SK-N-SH (cell line): ENCODE measurements at regions not wholly inside any gene's neighbourhood (a gene's known extent, or its start where the extent isn't known, plus 50 kb on each side); places are given as distances from the start of the nearest gene placed in this dataset.

Source experiments
- CTCF ChIA-PET: fragments of 300-600, 350-600 bp; formaldehyde crosslinking; extraction: SDS; loops from one replicate; lab custom pipeline; 2021; lab: Yijun Ruan, JAX
- POLR2A ChIA-PET: fragments of 350-600 bp; sonication (Branson Sonifier 250); formaldehyde crosslinking; extraction: SDS; loops from one replicate; lab custom pipeline; 2020; ENCODE audit warnings: antibody characterized with exemption, inconsistent platforms; lab: Yijun Ruan, JAX
- DNase-seq: peaks from one replicate; pipeline ENCODE4 v3.0.0; 2012
- H2AFZ ChIP-seq: fragments of 200-600 bp; sonication (generic); 2 replicates; pipeline ENCODE4 v1.8.1; 2016; ENCODE audit warnings: antibody characterized with exemption, mild to moderate bottlenecking, low read depth
- H3F3A ChIP-seq: fragments of 200-600 bp; sonication (generic); replicated peaks from 2 replicates; pipeline ENCODE3; 2016; ENCODE audit warnings: antibody characterized with exemption, mild to moderate bottlenecking; ENCODE audit not compliant: insufficient read depth
- H3K27ac ChIP-seq, 2 experiments: fragments of 200-500 bp in 1 of 2; fragments of 200-600 bp in 1 of 2; sonication (Bioruptor generic) in 1 of 2; sonication (generic), shearing (Covaris generic) in 1 of 2; 2 replicates each; pipeline versions ENCODE4 v1.5.1 to v1.6.1; 2014 to 2016; ENCODE audit warnings: low read depth in 2 of 2, inconsistent platforms in 1 of 2, low read length in 1 of 2, mild to moderate bottlenecking in 1 of 2, mixed read lengths in 1 of 2
- H3K27me3 ChIP-seq: fragments of 200-600 bp; sonication (generic), shearing (Covaris generic); 2 replicates; pipeline ENCODE4 v1.6.1; 2016; ENCODE audit warnings: mixed run types; ENCODE audit not compliant: insufficient read depth
- H3K36me3 ChIP-seq, 2 experiments: fragments of 200-500 bp in 1 of 2; fragments of 200-600 bp in 1 of 2; sonication (Bioruptor generic) in 1 of 2; sonication (generic) in 1 of 2; replicated peaks in 1 of 2; 2 replicates each; pipeline versions ENCODE3 to v1.5.1; 2014 to 2016; ENCODE audit warnings: low read length in 1 of 2, mild to moderate bottlenecking in 1 of 2; ENCODE audit not compliant: insufficient read depth in 2 of 2, control insufficient read depth in 1 of 2
- H3K4me1 ChIP-seq, 2 experiments: fragments of 200-500 bp in 1 of 2; fragments of 200-600 bp in 1 of 2; sonication (Bioruptor generic) in 1 of 2; sonication (generic), shearing (Covaris generic) in 1 of 2; 2 replicates each; pipeline versions ENCODE4 v1.5.1 to v1.6.1; 2014 to 2016; ENCODE audit warnings: low read depth in 1 of 2, low read length in 1 of 2, mixed run types in 1 of 2; ENCODE audit not compliant: insufficient read depth in 2 of 2, control insufficient read depth in 1 of 2
- H3K4me2 ChIP-seq: fragments of 200-600 bp; sonication (generic), shearing (Covaris generic); 2 replicates; pipeline ENCODE4 v1.6.1; 2017; ENCODE audit warnings: mixed run types
- H3K4me3 ChIP-seq, 2 experiments: fragments of 200-500 bp in 1 of 2; fragments of 200-600 bp in 1 of 2; sonication (Bioruptor generic) in 1 of 2; sonication (generic), shearing (Covaris generic) in 1 of 2; 2 replicates each; pipeline versions ENCODE4 v1.5.1 to v1.8.1; 2014 to 2016; ENCODE audit warnings: low read depth in 2 of 2, inconsistent platforms in 1 of 2, low read length in 1 of 2, mild to moderate bottlenecking in 1 of 2, mixed read lengths in 1 of 2, moderate library complexity in 1 of 2
- H3K79me2 ChIP-seq: fragments of 200-600 bp; sonication (generic); 2 replicates; pipeline ENCODE4 v1.8.1; 2017; ENCODE audit warnings: mild to moderate bottlenecking; ENCODE audit not compliant: insufficient read depth
- H3K9ac ChIP-seq: fragments of 200-600 bp; sonication (generic); 2 replicates; pipeline ENCODE4 v1.6.1; 2017; ENCODE audit warnings: mixed run types
- H3K9me2 ChIP-seq: fragments of 200-600 bp; sonication (generic); 2 replicates; pipeline ENCODE4 v1.6.1; 2017; ENCODE audit warnings: mixed run types
- H3K9me3 ChIP-seq: fragments of 200-600 bp; sonication (generic); 2 replicates; pipeline ENCODE4 v1.6.1; 2017; ENCODE audit warnings: mixed run types, mild to moderate bottlenecking, moderate library complexity
- H4K20me1 ChIP-seq: fragments of 200-600 bp; sonication (generic); 2 replicates; pipeline ENCODE4 v1.6.1; 2017; ENCODE audit warnings: mild to moderate bottlenecking, mixed run types; ENCODE audit not compliant: insufficient read depth
- CHD2 ChIP-seq: fragments of 150-350 bp; IDR thresholded peaks from 2 replicates; pipeline ENCODE4 v1.6.1; 2018; ENCODE audit warnings: low read length; ENCODE audit not compliant: partially characterized antibody
- ELF1 ChIP-seq: IDR thresholded peaks from 2 replicates; pipeline ENCODE4 v1.4.0; 2012
- EP300 ChIP-seq, 2 experiments: IDR thresholded peaks; 2 replicates each; pipeline versions ENCODE4 v1.4.0 to v1.6.1; 2012; ENCODE audit warnings: borderline replicate concordance in 1 of 2, low read depth in 1 of 2, low read length in 1 of 2
- FOSL2 ChIP-seq: IDR thresholded peaks from 2 replicates; pipeline ENCODE4 v1.4.0; 2012; ENCODE audit warnings: low read depth, mild to moderate bottlenecking, moderate library complexity, borderline replicate concordance
- GABPA ChIP-seq: IDR thresholded peaks from 2 replicates; pipeline ENCODE4 v1.4.0; 2012; ENCODE audit warnings: low read depth, mild to moderate bottlenecking
- GATA2 ChIP-seq: sonication (generic); formaldehyde crosslinking; IDR thresholded peaks from 2 replicates; pipeline ENCODE4 v1.5.0; 2020; ENCODE audit warnings: mild to moderate bottlenecking, missing genetic modification reagents
- JUND ChIP-seq: IDR thresholded peaks from 2 replicates; pipeline ENCODE4 v1.4.0; 2012
- MXI1 ChIP-seq: IDR thresholded peaks from 2 replicates; pipeline ENCODE4 v1.6.1; 2012; ENCODE audit warnings: mild to moderate bottlenecking, low read depth, low read length, improper control_type of control experiment
- NFIC ChIP-seq: IDR thresholded peaks from 2 replicates; pipeline ENCODE4 v1.4.0; 2012; ENCODE audit warnings: borderline replicate concordance
- NRF1 ChIP-seq: IDR thresholded peaks from 2 replicates; pipeline ENCODE4 v1.6.1; 2012; ENCODE audit warnings: low read depth, mild to moderate bottlenecking, low read length
- POLR2AphosphoS5 ChIP-seq: IDR thresholded peaks from 2 replicates; pipeline ENCODE4 v1.6.1; 2012; ENCODE audit warnings: low read depth, low read length
- SIN3A ChIP-seq: IDR thresholded peaks from 2 replicates; pipeline ENCODE4 v1.6.1; 2012; ENCODE audit warnings: low read depth, mild to moderate bottlenecking, low read length, moderate library complexity, borderline replicate concordance
- SMC3 ChIP-seq: IDR thresholded peaks from 2 replicates; pipeline ENCODE4 v1.6.1; 2012; ENCODE audit warnings: low read depth, low read length, improper control_type of control experiment
- TCF12 ChIP-seq: IDR thresholded peaks from 2 replicates; pipeline ENCODE4 v1.4.0; 2012
- YY1 ChIP-seq: IDR thresholded peaks from 2 replicates; pipeline ENCODE4 v1.4.0; 2012; ENCODE audit warnings: low read depth, mild to moderate bottlenecking
- WGBS: methylation state at CpG from one replicate; pipeline ENCODE4 v1.1.6; 2017; ENCODE audit warnings: low lambda C conversion rate; 5-methylcytosine and 5-hydroxymethylcytosine counted together
- TF ChIP-seq, protein P1 (sequence below): fragments of 200-600 bp; sonication (generic); IDR thresholded peaks from 2 replicates; pipeline ENCODE4 v1.6.1; 2017; ENCODE audit warnings: antibody characterized with exemption, mild to moderate bottlenecking, moderate library complexity
- TF ChIP-seq, protein P2 (sequence below): fragments of 150-350 bp; IDR thresholded peaks from 2 replicates; pipeline ENCODE4 v1.6.1; 2017; ENCODE audit warnings: antibody characterized with exemption, low read length, low read depth, borderline replicate concordance
- TF ChIP-seq, protein P3 (sequence below): IDR thresholded peaks from 2 replicates; pipeline ENCODE4 v1.6.1; 2012; ENCODE audit warnings: mild to moderate bottlenecking, low read depth, low read length, moderate library complexity
- TF ChIP-seq, protein P4 (sequence below): IDR thresholded peaks from 2 replicates; pipeline ENCODE4; 2012
- TF ChIP-seq, protein P5 (sequence below): IDR thresholded peaks from 2 replicates; pipeline ENCODE4 v1.4.0; 2012; ENCODE audit warnings: low read depth, borderline replicate concordance

DNA sequence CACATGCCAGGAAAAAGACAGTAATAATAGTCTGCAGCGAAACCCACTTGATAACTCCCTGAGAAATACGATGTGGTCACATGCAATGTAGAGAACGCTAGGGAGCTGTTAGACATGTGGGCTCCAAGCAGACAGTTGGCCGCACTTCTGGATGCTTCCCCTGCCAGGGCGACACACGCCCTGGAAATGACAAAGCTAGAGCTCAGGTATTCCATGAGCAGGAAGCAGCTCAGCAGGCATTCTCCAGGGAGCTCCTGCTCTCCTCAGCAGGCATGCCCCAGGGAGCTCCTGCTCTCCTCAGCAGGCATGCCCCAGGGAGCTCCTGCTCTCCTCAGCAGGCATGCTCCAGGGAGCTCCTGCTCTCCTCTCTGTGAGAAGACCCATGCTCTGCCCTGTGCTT is 52.4 kb upstream of the NXT1 start:
- H3K79me2 ChIP-seq, result no peaks in the 10 kb centered on the region
- H3K4me3 ChIP-seq, result no peak overlapping the region
- no peaks in the 10 kb centered on the region for H3K4me1 ChIP-seq
- no peak overlapping the region for H2AFZ ChIP-seq
- POLR2A ChIA-PET, result no interaction called here
- 25% methylated on average over 4 of the region's 6 CpGs for WGBS
- no peaks in the 10 kb centered on the region for H4K20me1 ChIP-seq
- H3K4me2 ChIP-seq, result no peak overlapping the region
- CTCF ChIA-PET, result interaction anchor here (1.3 kb wide), 1 partner anchor 22 kb away, joined by 3 read pairs; no protein-coding TSS in a partner anchor
- H3K9ac ChIP-seq, result no peak overlapping the region
- H3K27ac ChIP-seq, result no peak overlapping the region
- no peaks in the 10 kb centered on the region for H3K36me3 ChIP-seq
- no peaks in the 10 kb centered on the region for H3K9me2 ChIP-seq
- no peaks in the 10 kb centered on the region for H3K9me3 ChIP-seq
- H3F3A ChIP-seq, result no peaks in the 10 kb centered on the region
- peaks cover 91% of the 10 kb centered on the region for H3K27me3 ChIP-seq
- no peak for DNase-seq
- TF ChIP-seq SIN3A (no peak), EP300 (IDR thresholded peaks at IDR 0.05; ENCODE audit: borderline replicate concordance in 1 of 2, low read depth in 1 of 2, low read length in 1 of 2) (no peak), GABPA (no peak), POLR2AphosphoS5 (no peak), NFIC (no peak), ELF1 (no peak), CHD2 (no peak), JUND (no peak), GATA2 (CRISPR knock-in tag) (no peak), FOSL2 (no peak), MXI1 (no peak), TCF12 (no peak), SMC3 (no peak), NRF1 (no peak), YY1 (no peak)
- TF ChIP-seq, protein P1, sequence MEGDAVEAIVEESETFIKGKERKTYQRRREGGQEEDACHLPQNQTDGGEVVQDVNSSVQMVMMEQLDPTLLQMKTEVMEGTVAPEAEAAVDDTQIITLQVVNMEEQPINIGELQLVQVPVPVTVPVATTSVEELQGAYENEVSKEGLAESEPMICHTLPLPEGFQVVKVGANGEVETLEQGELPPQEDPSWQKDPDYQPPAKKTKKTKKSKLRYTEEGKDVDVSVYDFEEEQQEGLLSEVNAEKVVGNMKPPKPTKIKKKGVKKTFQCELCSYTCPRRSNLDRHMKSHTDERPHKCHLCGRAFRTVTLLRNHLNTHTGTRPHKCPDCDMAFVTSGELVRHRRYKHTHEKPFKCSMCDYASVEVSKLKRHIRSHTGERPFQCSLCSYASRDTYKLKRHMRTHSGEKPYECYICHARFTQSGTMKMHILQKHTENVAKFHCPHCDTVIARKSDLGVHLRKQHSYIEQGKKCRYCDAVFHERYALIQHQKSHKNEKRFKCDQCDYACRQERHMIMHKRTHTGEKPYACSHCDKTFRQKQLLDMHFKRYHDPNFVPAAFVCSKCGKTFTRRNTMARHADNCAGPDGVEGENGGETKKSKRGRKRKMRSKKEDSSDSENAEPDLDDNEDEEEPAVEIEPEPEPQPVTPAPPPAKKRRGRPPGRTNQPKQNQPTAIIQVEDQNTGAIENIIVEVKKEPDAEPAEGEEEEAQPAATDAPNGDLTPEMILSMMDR, result no peak
- TF ChIP-seq, protein P2, sequence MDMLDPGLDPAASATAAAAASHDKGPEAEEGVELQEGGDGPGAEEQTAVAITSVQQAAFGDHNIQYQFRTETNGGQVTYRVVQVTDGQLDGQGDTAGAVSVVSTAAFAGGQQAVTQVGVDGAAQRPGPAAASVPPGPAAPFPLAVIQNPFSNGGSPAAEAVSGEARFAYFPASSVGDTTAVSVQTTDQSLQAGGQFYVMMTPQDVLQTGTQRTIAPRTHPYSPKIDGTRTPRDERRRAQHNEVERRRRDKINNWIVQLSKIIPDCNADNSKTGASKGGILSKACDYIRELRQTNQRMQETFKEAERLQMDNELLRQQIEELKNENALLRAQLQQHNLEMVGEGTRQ, result no peak
- TF ChIP-seq, protein P3, sequence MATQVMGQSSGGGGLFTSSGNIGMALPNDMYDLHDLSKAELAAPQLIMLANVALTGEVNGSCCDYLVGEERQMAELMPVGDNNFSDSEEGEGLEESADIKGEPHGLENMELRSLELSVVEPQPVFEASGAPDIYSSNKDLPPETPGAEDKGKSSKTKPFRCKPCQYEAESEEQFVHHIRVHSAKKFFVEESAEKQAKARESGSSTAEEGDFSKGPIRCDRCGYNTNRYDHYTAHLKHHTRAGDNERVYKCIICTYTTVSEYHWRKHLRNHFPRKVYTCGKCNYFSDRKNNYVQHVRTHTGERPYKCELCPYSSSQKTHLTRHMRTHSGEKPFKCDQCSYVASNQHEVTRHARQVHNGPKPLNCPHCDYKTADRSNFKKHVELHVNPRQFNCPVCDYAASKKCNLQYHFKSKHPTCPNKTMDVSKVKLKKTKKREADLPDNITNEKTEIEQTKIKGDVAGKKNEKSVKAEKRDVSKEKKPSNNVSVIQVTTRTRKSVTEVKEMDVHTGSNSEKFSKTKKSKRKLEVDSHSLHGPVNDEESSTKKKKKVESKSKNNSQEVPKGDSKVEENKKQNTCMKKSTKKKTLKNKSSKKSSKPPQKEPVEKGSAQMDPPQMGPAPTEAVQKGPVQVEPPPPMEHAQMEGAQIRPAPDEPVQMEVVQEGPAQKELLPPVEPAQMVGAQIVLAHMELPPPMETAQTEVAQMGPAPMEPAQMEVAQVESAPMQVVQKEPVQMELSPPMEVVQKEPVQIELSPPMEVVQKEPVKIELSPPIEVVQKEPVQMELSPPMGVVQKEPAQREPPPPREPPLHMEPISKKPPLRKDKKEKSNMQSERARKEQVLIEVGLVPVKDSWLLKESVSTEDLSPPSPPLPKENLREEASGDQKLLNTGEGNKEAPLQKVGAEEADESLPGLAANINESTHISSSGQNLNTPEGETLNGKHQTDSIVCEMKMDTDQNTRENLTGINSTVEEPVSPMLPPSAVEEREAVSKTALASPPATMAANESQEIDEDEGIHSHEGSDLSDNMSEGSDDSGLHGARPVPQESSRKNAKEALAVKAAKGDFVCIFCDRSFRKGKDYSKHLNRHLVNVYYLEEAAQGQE, result no peak
- TF ChIP-seq, protein P4, sequence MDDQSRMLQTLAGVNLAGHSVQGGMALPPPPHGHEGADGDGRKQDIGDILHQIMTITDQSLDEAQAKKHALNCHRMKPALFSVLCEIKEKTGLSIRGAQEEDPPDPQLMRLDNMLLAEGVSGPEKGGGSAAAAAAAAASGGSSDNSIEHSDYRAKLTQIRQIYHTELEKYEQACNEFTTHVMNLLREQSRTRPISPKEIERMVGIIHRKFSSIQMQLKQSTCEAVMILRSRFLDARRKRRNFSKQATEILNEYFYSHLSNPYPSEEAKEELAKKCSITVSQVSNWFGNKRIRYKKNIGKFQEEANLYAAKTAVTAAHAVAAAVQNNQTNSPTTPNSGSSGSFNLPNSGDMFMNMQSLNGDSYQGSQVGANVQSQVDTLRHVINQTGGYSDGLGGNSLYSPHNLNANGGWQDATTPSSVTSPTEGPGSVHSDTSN, result no peak
- TF ChIP-seq, protein P5, sequence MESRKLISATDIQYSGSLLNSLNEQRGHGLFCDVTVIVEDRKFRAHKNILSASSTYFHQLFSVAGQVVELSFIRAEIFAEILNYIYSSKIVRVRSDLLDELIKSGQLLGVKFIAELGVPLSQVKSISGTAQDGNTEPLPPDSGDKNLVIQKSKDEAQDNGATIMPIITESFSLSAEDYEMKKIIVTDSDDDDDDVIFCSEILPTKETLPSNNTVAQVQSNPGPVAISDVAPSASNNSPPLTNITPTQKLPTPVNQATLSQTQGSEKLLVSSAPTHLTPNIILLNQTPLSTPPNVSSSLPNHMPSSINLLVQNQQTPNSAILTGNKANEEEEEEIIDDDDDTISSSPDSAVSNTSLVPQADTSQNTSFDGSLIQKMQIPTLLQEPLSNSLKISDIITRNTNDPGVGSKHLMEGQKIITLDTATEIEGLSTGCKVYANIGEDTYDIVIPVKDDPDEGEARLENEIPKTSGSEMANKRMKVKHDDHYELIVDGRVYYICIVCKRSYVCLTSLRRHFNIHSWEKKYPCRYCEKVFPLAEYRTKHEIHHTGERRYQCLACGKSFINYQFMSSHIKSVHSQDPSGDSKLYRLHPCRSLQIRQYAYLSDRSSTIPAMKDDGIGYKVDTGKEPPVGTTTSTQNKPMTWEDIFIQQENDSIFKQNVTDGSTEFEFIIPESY, result no peak
